CD4-positive, alpha-beta T cell treated with Interferon gamma for 1 hour (primary cell): ENCODE measurements at regions not wholly inside any gene's neighbourhood (a gene's known extent, or its start where the extent isn't known, plus 50 kb on each side); places are given as distances from the start of the nearest gene placed in this dataset.
"Not testable (repeated sequence)": the region's sequence is repeated elsewhere in the genome, so short reads cannot be mapped to it uniquely, and the experiment has no call there.

Source experiments
- DNase-seq: peaks from one replicate; pipeline ENCODE4 v3.0.0-alpha.2; 2020

- no peak for DNase-seq
Measured at GRCh38 chr2:195270466-195271039, 386.5 kb upstream of the SLC39A10 start.

- no peak for DNase-seq
Measured at GRCh38 chr2:195269220-195269619, 387.8 kb upstream of the SLC39A10 start.

GRCh38 chr2:195257979-195258378 is 399.0 kb upstream of the SLC39A10 start:
- DNase-seq = no peak

GRCh38 chr2:195252018-195252417 is 405.0 kb upstream of the SLC39A10 start:
- no peak for DNase-seq

GRCh38 chr2:195251214-195251613 is 405.8 kb upstream of the SLC39A10 start:
- DNase-seq = no peak

GRCh38 chr2:195238826-195239225 is 418.2 kb upstream of the SLC39A10 start:
- DNase-seq = no peak

GRCh38 chr2:195238379-195238778 is 418.6 kb upstream of the SLC39A10 start:
- DNase-seq = no peak

GRCh38 chr2:195228547-195228946 is 428.5 kb upstream of the SLC39A10 start:
- not testable (repeated sequence) for DNase-seq

- DNase-seq = no peak
Measured at GRCh38 chr2:195214072-195214471, 443.0 kb upstream of the SLC39A10 start.

- no peak for DNase-seq
Measured at GRCh38 chr2:195212586-195212985, 444.4 kb upstream of the SLC39A10 start.

GRCh38 chr2:195202163-195202845 is 454.7 kb upstream of the SLC39A10 start:
- no peak for DNase-seq

- DNase-seq = no peak
Measured at GRCh38 chr2:195199864-195200263, 457.2 kb upstream of the SLC39A10 start.

GRCh38 chr2:195181059-195181705 is 475.8 kb upstream of the SLC39A10 start:
- DNase-seq = no peak

GRCh38 chr2:195168369-195168768 is 488.7 kb upstream of the SLC39A10 start:
- DNase-seq = no peak

- DNase-seq = no peak
Measured at GRCh38 chr2:195164930-195165329, 492.1 kb upstream of the SLC39A10 start.

GRCh38 chr2:195162918-195163317 is 494.1 kb upstream of the SLC39A10 start:
- DNase-seq = no peak

GRCh38 chr2:195162194-195162593 is 494.8 kb upstream of the SLC39A10 start:
- DNase-seq = no peak

GRCh38 chr2:195160963-195161362 is 496.1 kb upstream of the SLC39A10 start:
- DNase-seq = no peak

GRCh38 chr2:195151711-195152110 is 505.3 kb upstream of the SLC39A10 start:
- no peak for DNase-seq

- DNase-seq = no peak
Measured at GRCh38 chr2:195150819-195151218, 506.2 kb upstream of the SLC39A10 start.

GRCh38 chr2:195148004-195148403 is 509.0 kb upstream of the SLC39A10 start:
- DNase-seq = no peak

GRCh38 chr2:195146761-195147541 is 510.1 kb upstream of the SLC39A10 start:
- DNase-seq = no peak

GRCh38 chr2:195138435-195138834 is 518.6 kb upstream of the SLC39A10 start:
- DNase-seq = no peak

- DNase-seq = not testable (repeated sequence)
Measured at GRCh38 chr2:195125889-195126288, 531.1 kb upstream of the SLC39A10 start.
